ENCODE measurements at regions not wholly inside any gene's neighbourhood (a gene's known extent, or its start where the extent isn't known, plus 50 kb on each side); places are given as distances from the start of the nearest gene placed in this dataset.
A peak's percentile ranks its signal among the peaks of the same experiment; 100 is the strongest.

DNA sequence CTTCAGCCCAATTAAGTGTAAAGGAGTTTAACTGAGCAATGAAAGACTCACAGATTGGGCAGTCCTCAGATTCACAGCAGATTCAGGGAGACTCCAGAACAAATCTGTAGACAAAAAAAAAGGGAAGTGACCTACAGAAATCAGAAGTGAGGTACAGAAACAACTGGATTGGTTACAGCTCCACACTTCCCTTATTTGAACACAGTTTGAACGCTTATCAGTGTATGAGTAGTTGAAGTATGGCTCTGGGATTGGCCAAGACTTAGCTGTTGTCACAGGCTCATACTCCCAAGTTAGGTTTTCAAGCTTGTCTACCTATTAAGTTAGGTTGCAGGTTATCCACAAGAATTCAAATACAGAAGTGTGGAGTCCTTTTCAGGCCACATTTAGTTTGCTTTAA, 112.4 kb upstream of the ELOVL6 start:
- no peak for ATAC-seq
- Histone ChIP-seq H3K79me2 (replicated peaks; ENCODE audit: insufficient read depth) (no peaks in the 10 kb centered on the region), H3K9me2 (ENCODE audit: insufficient read depth) (no peaks in the 10 kb centered on the region), H3K36me3 (ENCODE audit: insufficient read depth) (no peaks in the 10 kb centered on the region), H2AFZ (peak overlapping the region; percentile 39; the same call in 1 of the 2 replicates), H3K4me2 (no peak overlapping the region), H3F3A (replicated peaks; ENCODE audit: low read depth) (no peaks in the 10 kb centered on the region), H4K20me1 (replicated peaks; ENCODE audit: insufficient read depth) (no peaks in the 10 kb centered on the region), H3K4me1 (ENCODE audit: insufficient read depth) (no peaks in the 10 kb centered on the region), H3K4me3 (no peak overlapping the region), H3K27ac (ENCODE audit: low read depth) (no peak overlapping the region), H3K27me3 (ENCODE audit: insufficient read depth) (no peaks in the 10 kb centered on the region)
- no peaks in the 10 kb centered on the region for H3K9me3 Mint-ChIP-seq
- no peak for DNase-seq (ENCODE audit: low spot score)
- H3K36me3 Mint-ChIP-seq (ENCODE audit: low read depth), result no peaks in the 10 kb centered on the region
- no peak overlapping the region for H3K27ac Mint-ChIP-seq
- H3K4me1 Mint-ChIP-seq, result no peaks in the 10 kb centered on the region
- H3K4me3 Mint-ChIP-seq, result no peak overlapping the region
- H3K27me3 Mint-ChIP-seq (ENCODE audit: insufficient read depth, low read depth, poor library complexity), result no peaks in the 10 kb centered on the region
- TF ChIP-seq CREB1 (CRISPR knock-in tag; IDR thresholded peaks at IDR 0.05; ENCODE audit: low read depth), result no peak
- no peak for TF ChIP-seq EZH2phosphoT487 (IDR thresholded peaks at IDR 0.05; ENCODE audit: unreplicated experiment)
- TF ChIP-seq JUNB (IDR thresholded peaks at IDR 0.05; ENCODE audit: unreplicated experiment), result no peak
- TF ChIP-seq EZH2 (IDR thresholded peaks at IDR 0.05; ENCODE audit: low read depth, unreplicated experiment), result no peak
- TF ChIP-seq STAT1 (IDR thresholded peaks at IDR 0.05; ENCODE audit: unreplicated experiment), result no peak
- TF ChIP-seq, protein P1, sequence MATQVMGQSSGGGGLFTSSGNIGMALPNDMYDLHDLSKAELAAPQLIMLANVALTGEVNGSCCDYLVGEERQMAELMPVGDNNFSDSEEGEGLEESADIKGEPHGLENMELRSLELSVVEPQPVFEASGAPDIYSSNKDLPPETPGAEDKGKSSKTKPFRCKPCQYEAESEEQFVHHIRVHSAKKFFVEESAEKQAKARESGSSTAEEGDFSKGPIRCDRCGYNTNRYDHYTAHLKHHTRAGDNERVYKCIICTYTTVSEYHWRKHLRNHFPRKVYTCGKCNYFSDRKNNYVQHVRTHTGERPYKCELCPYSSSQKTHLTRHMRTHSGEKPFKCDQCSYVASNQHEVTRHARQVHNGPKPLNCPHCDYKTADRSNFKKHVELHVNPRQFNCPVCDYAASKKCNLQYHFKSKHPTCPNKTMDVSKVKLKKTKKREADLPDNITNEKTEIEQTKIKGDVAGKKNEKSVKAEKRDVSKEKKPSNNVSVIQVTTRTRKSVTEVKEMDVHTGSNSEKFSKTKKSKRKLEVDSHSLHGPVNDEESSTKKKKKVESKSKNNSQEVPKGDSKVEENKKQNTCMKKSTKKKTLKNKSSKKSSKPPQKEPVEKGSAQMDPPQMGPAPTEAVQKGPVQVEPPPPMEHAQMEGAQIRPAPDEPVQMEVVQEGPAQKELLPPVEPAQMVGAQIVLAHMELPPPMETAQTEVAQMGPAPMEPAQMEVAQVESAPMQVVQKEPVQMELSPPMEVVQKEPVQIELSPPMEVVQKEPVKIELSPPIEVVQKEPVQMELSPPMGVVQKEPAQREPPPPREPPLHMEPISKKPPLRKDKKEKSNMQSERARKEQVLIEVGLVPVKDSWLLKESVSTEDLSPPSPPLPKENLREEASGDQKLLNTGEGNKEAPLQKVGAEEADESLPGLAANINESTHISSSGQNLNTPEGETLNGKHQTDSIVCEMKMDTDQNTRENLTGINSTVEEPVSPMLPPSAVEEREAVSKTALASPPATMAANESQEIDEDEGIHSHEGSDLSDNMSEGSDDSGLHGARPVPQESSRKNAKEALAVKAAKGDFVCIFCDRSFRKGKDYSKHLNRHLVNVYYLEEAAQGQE (IDR thresholded peaks at IDR 0.05; ENCODE audit: unreplicated experiment), result no peak
- no peak for TF ChIP-seq ZNF114 (CRISPR knock-in tag; IDR thresholded peaks at IDR 0.05)
- TF ChIP-seq POLR2AphosphoS5 (IDR thresholded peaks at IDR 0.05; ENCODE audit: low read depth), result no peak
- TF ChIP-seq, protein P2, sequence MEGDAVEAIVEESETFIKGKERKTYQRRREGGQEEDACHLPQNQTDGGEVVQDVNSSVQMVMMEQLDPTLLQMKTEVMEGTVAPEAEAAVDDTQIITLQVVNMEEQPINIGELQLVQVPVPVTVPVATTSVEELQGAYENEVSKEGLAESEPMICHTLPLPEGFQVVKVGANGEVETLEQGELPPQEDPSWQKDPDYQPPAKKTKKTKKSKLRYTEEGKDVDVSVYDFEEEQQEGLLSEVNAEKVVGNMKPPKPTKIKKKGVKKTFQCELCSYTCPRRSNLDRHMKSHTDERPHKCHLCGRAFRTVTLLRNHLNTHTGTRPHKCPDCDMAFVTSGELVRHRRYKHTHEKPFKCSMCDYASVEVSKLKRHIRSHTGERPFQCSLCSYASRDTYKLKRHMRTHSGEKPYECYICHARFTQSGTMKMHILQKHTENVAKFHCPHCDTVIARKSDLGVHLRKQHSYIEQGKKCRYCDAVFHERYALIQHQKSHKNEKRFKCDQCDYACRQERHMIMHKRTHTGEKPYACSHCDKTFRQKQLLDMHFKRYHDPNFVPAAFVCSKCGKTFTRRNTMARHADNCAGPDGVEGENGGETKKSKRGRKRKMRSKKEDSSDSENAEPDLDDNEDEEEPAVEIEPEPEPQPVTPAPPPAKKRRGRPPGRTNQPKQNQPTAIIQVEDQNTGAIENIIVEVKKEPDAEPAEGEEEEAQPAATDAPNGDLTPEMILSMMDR (conservative IDR thresholded peaks at IDR 0.05; ENCODE audit: low read depth in 2 of 2), result no peak
- no peak for TF ChIP-seq NANOG (IDR thresholded peaks at IDR 0.05; ENCODE audit: borderline replicate concordance)
- TF ChIP-seq ZNF331 (CRISPR knock-in tag; IDR thresholded peaks at IDR 0.05; ENCODE audit: low read depth), result no peak
- TF ChIP-seq, protein P3, sequence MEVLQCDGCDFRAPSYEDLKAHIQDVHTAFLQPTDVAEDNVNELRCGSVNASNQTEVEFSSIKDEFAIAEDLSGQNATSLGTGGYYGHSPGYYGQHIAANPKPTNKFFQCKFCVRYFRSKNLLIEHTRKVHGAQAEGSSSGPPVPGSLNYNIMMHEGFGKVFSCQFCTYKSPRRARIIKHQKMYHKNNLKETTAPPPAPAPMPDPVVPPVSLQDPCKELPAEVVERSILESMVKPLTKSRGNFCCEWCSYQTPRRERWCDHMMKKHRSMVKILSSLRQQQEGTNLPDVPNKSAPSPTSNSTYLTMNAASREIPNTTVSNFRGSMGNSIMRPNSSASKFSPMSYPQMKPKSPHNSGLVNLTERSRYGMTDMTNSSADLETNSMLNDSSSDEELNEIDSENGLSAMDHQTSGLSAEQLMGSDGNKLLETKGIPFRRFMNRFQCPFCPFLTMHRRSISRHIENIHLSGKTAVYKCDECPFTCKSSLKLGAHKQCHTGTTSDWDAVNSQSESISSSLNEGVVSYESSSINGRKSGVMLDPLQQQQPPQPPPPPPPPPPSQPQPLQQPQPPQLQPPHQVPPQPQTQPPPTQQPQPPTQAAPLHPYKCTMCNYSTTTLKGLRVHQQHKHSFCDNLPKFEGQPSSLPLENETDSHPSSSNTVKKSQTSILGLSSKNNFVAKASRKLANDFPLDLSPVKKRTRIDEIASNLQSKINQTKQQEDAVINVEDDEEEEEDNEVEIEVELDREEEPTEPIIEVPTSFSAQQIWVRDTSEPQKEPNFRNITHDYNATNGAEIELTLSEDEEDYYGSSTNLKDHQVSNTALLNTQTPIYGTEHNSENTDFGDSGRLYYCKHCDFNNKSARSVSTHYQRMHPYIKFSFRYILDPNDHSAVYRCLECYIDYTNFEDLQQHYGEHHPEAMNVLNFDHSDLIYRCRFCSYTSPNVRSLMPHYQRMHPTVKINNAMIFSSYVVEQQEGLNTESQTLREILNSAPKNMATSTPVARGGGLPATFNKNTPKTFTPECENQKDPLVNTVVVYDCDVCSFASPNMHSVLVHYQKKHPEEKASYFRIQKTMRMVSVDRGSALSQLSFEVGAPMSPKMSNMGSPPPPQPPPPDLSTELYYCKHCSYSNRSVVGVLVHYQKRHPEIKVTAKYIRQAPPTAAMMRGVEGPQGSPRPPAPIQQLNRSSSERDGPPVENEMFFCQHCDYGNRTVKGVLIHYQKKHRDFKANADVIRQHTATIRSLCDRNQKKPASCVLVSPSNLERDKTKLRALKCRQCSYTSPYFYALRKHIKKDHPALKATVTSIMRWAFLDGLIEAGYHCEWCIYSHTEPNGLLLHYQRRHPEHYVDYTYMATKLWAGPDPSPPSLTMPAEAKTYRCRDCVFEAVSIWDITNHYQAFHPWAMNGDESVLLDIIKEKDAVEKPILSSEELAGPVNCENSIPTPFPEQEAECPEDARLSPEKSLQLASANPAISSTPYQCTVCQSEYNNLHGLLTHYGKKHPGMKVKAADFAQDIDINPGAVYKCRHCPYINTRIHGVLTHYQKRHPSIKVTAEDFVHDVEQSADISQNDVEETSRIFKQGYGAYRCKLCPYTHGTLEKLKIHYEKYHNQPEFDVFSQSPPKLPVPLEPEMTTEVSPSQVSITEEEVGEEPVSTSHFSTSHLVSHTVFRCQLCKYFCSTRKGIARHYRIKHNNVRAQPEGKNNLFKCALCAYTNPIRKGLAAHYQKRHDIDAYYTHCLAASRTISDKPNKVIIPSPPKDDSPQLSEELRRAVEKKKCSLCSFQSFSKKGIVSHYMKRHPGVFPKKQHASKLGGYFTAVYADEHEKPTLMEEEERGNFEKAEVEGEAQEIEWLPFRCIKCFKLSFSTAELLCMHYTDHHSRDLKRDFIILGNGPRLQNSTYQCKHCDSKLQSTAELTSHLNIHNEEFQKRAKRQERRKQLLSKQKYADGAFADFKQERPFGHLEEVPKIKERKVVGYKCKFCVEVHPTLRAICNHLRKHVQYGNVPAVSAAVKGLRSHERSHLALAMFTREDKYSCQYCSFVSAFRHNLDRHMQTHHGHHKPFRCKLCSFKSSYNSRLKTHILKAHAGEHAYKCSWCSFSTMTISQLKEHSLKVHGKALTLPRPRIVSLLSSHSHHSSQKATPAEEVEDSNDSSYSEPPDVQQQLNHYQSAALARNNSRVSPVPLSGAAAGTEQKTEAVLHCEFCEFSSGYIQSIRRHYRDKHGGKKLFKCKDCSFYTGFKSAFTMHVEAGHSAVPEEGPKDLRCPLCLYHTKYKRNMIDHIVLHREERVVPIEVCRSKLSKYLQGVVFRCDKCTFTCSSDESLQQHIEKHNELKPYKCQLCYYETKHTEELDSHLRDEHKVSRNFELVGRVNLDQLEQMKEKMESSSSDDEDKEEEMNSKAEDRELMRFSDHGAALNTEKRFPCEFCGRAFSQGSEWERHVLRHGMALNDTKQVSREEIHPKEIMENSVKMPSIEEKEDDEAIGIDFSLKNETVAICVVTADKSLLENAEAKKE (CRISPR knock-in tag; IDR thresholded peaks at IDR 0.05), result no peak
- TF ChIP-seq, protein P4, sequence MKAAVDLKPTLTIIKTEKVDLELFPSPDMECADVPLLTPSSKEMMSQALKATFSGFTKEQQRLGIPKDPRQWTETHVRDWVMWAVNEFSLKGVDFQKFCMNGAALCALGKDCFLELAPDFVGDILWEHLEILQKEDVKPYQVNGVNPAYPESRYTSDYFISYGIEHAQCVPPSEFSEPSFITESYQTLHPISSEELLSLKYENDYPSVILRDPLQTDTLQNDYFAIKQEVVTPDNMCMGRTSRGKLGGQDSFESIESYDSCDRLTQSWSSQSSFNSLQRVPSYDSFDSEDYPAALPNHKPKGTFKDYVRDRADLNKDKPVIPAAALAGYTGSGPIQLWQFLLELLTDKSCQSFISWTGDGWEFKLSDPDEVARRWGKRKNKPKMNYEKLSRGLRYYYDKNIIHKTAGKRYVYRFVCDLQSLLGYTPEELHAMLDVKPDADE (IDR thresholded peaks at IDR 0.05), result no peak
